ENCODE measurements at regions not wholly inside any gene's neighbourhood (a gene's known extent, or its start where the extent isn't known, plus 50 kb on each side); places are given as distances from the start of the nearest gene placed in this dataset.

GRCh38 chr1:59017501-59018231 is 233.8 kb upstream of the JUN start:
- DNase-seq (ENCODE audit: extremely low read depth, low read depth) = no peak

- no peak for DNase-seq (ENCODE audit: extremely low read depth, low read depth)
Measured at GRCh38 chr1:59018446-59018845, 234.6 kb upstream of the JUN start.

GRCh38 chr1:59018860-59019259 is 235.0 kb upstream of the JUN start:
- no peak for DNase-seq (ENCODE audit: extremely low read depth, low read depth)

- DNase-seq (ENCODE audit: extremely low read depth, low read depth) = peak; percentile 1
Measured at GRCh38 chr1:59020151-59020997, 236.5 kb upstream of the JUN start.

GRCh38 chr1:59022199-59022598 is 238.4 kb upstream of the JUN start:
- no peak for DNase-seq (ENCODE audit: extremely low read depth, low read depth)

- no peak for DNase-seq (ENCODE audit: extremely low read depth, low read depth)
Measured at GRCh38 chr1:59022799-59023198, 239.0 kb upstream of the JUN start.

- DNase-seq (ENCODE audit: extremely low read depth, low read depth) = no peak
Measured at GRCh38 chr1:59025201-59025600, 241.4 kb upstream of the JUN start.

GRCh38 chr1:59025898-59026426 is 242.1 kb upstream of the JUN start:
- no peak for DNase-seq (ENCODE audit: extremely low read depth, low read depth)

- no peak for DNase-seq (ENCODE audit: extremely low read depth, low read depth)
Measured at GRCh38 chr1:59026472-59026948, 242.7 kb upstream of the JUN start.

GRCh38 chr1:59027177-59027576 is 243.3 kb upstream of the JUN start:
- no peak for DNase-seq (ENCODE audit: extremely low read depth, low read depth)

- DNase-seq (ENCODE audit: extremely low read depth, low read depth) = no peak
Measured at GRCh38 chr1:59028048-59028447, 244.2 kb upstream of the JUN start.

- DNase-seq (ENCODE audit: extremely low read depth, low read depth) = no peak
Measured at GRCh38 chr1:59029411-59030167, 245.7 kb upstream of the JUN start.

- no peak for DNase-seq (ENCODE audit: extremely low read depth, low read depth)
Measured at GRCh38 chr1:59032228-59032627, 248.4 kb upstream of the JUN start.

- DNase-seq (ENCODE audit: extremely low read depth, low read depth) = no peak
Measured at GRCh38 chr1:59033761-59034160, 249.9 kb upstream of the JUN start.

GRCh38 chr1:59034925-59035324 is 251.1 kb upstream of the JUN start:
- no peak for DNase-seq (ENCODE audit: extremely low read depth, low read depth)

GRCh38 chr1:59039551-59039950 is 255.7 kb upstream of the JUN start:
- no peak for DNase-seq (ENCODE audit: extremely low read depth, low read depth)

GRCh38 chr1:59040486-59040885 is 256.4 kb upstream of the FGGY start:
- DNase-seq (ENCODE audit: extremely low read depth, low read depth) = no peak

GRCh38 chr1:59041646-59042277 is 255.1 kb upstream of the FGGY start:
- no peak for DNase-seq (ENCODE audit: extremely low read depth, low read depth)

- no peak for DNase-seq (ENCODE audit: extremely low read depth, low read depth)
Measured at GRCh38 chr1:59043796-59044195, 253.1 kb upstream of the FGGY start.

GRCh38 chr1:59044535-59045121 is 252.3 kb upstream of the FGGY start:
- DNase-seq (ENCODE audit: extremely low read depth, low read depth) = no peak

Measured in NCI-H460 (cell line).